Lower leg skin (tissue), 4 donors: ENCODE measurements at regions not wholly inside any gene's neighbourhood (a gene's known extent, or its start where the extent isn't known, plus 50 kb on each side); places are given as distances from the start of the nearest gene placed in this dataset.

Source experiments
- DNase-seq, 2 donors: peaks; one replicate each; pipeline ENCODE4 v3.0.0-alpha.2; 2019; ENCODE audit warnings: low spot score in 2 of 2
- H3K4me3 ChIP-seq: fragments of 200-600 bp; sonication (generic); 2 replicates; pipeline ENCODE4 v1.5.1; 2017; ENCODE audit warnings: mild to moderate bottlenecking, low read depth; ENCODE audit not compliant: poor library complexity, severe bottlenecking
- CTCF ChIP-seq, 3 donors: fragments of 450-650 bp; IDR thresholded peaks; one replicate each; pipeline ENCODE4 v1.5.1; 2016; ENCODE audit warnings: antibody characterized with exemption in 3 of 3, mild to moderate bottlenecking in 3 of 3, moderate library complexity in 2 of 3
- POLR2A ChIP-seq, 2 donors: fragments of 450-650 bp; IDR thresholded peaks; one replicate each; pipeline ENCODE4 v1.6.1; 2016 to 2017; ENCODE audit warnings: antibody characterized with exemption in 2 of 2, mild to moderate bottlenecking in 1 of 2, moderate library complexity in 1 of 2
- WGBS, 2 donors: methylation state at CpG; one replicate each; pipeline ENCODE4 v1.1.5; 2018; 5-methylcytosine and 5-hydroxymethylcytosine counted together
- intact Hi-C: fragments of 100-400 bp; cut with DNase I; formaldehyde crosslinking; loops from one replicate; pipeline ENCODE4 v1.15.0; 2023; ENCODE audit warnings: low total_unique reads

- no peak for DNase-seq
- H3K4me3 ChIP-seq, result no peak overlapping the region
- no peak for TF ChIP-seq POLR2A (IDR thresholded peaks at IDR 0.05)
- no peak for TF ChIP-seq CTCF (IDR thresholded peaks at IDR 0.05)
- intact Hi-C loops, result no loop called here
- WGBS, 2 donors, result 52 to 54% methylated on average over 7 of the region's 7 CpGs
Observed at GRCh38 chr11:116353589-116353988, 419.2 kb downstream of the BUD13 start.

GRCh38 chr11:116352881-116353280, 419.9 kb downstream of the BUD13 start:
- intact Hi-C loops, result no loop called here
- DNase-seq, result no peak
- TF ChIP-seq POLR2A (IDR thresholded peaks at IDR 0.05) (no peak), CTCF (IDR thresholded peaks at IDR 0.05) (no peak)
- 67 to 68% methylated on average over 4 of the region's 4 CpGs for WGBS, 2 donors
- no peak overlapping the region for H3K4me3 ChIP-seq

GRCh38 chr11:116348226-116348625, 424.6 kb downstream of the BUD13 start:
- 25 to 44% methylated on average over 1 of the region's 1 CpG for WGBS, 2 donors
- no peak overlapping the region for H3K4me3 ChIP-seq
- intact Hi-C loops, result no loop called here
- TF ChIP-seq CTCF (IDR thresholded peaks at IDR 0.05) (no peak), POLR2A (IDR thresholded peaks at IDR 0.05) (no peak)
- DNase-seq, result peak in 1 of 2 donors; percentile 14

GRCh38 chr11:116345575-116345974, 427.2 kb downstream of the BUD13 start:
- no peak overlapping the region for H3K4me3 ChIP-seq
- no peak for DNase-seq
- 81 to 85% methylated on average over 2 of the region's 2 CpGs for WGBS, 2 donors
- intact Hi-C loops, result no loop called here
- TF ChIP-seq CTCF (IDR thresholded peaks at IDR 0.05), result no peak
- TF ChIP-seq POLR2A (IDR thresholded peaks at IDR 0.05), result no peak

GRCh38 chr11:116344601-116345000, 428.2 kb downstream of the BUD13 start:
- intact Hi-C loops, result no loop called here

More at GRCh38 chr11:116344601-116345000, 428.2 kb downstream of the BUD13 start:
- no peak overlapping the region for H3K4me3 ChIP-seq
- no peak for DNase-seq
- TF ChIP-seq CTCF (IDR thresholded peaks at IDR 0.05), result no peak
- no peak for TF ChIP-seq POLR2A (IDR thresholded peaks at IDR 0.05)
- WGBS, 2 donors, result 34 to 41% methylated on average over 5 of the region's 5 CpGs
